Hematopoietic multipotent progenitor cell treated with erythropoietin and hydrocortisone succinate and interleukin-3 and kit ligand, for 6 days (in vitro differentiated cells): ENCODE measurements at regions not wholly inside any gene's neighbourhood (a gene's known extent, or its start where the extent isn't known, plus 50 kb on each side); places are given as distances from the start of the nearest gene placed in this dataset.

Source experiments
- DNase-seq: peaks from one replicate; pipeline ENCODE4 v3.0.0-alpha.2; 2015

- no peak for DNase-seq
Measured at GRCh38 chr9:96183751-96184150, 118.2 kb downstream of the HSD17B3 start.

DNA sequence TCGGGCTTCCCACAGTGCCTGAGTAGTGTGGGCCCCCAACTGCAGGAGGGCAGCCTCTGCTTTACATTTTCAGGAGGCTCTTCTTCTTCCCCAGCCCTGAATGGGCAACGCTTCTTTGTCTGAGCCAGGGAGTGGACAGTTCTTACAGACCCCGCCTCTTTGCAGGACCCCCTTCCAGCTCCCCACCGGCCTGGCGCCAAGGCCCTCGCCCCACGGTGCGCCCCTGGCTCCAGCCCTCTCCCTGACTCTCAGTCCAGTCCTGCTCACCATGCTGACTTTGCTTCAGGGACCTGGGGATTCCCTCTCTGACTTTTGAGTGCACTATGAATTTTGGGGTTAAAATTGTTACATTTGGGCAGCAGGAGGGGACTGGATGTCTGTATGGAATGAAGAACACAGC, 123.8 kb downstream of the HSD17B3 start:
- DNase-seq: no peak

GRCh38 chr9:96177719-96178028, 124.3 kb downstream of the HSD17B3 start:
- DNase-seq: no peak

- no peak for DNase-seq
Measured at GRCh38 chr9:96177005-96177718, 124.8 kb downstream of the HSD17B3 start.

GRCh38 chr9:96175796-96176195, 126.2 kb downstream of the HSD17B3 start:
- no peak for DNase-seq

- no peak for DNase-seq
Measured at GRCh38 chr9:96175001-96175400, 127.0 kb downstream of the HSD17B3 start.

- no peak for DNase-seq
Measured at GRCh38 chr9:96174371-96174770, 127.6 kb downstream of the HSD17B3 start.

- no peak for DNase-seq
Measured at GRCh38 chr9:96173640-96174039, 128.3 kb downstream of the HSD17B3 start.

DNA sequence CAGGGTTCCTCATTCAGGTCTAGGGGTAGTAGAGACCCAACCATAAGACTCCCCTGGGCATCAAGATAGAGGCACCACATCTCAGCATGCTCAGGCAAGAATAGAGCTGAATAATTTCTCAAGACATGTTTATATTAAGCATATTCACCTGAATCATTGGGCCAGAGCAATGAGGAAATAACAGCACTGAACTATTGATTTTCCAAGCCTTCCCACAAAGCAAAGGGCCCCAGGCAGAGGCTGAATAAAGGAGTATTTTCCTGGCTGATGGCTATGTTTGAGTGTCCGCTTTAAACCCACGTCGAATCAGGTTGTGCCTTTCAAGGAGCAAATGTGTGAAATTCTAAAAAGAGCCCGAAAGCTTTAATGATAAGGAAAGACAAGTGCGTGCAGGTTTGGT, 129.2 kb downstream of the HSD17B3 start:
- DNase-seq: no peak

GRCh38 chr9:96171728-96172127, 130.2 kb downstream of the HSD17B3 start:
- no peak for DNase-seq

GRCh38 chr9:96169901-96170300, 132.1 kb downstream of the HSD17B3 start:
- no peak for DNase-seq

- no peak for DNase-seq
Measured at GRCh38 chr9:96169484-96169883, 132.5 kb downstream of the HSD17B3 start.

- no peak for DNase-seq
Measured at GRCh38 chr9:96168882-96169281, 133.1 kb downstream of the HSD17B3 start.

DNA sequence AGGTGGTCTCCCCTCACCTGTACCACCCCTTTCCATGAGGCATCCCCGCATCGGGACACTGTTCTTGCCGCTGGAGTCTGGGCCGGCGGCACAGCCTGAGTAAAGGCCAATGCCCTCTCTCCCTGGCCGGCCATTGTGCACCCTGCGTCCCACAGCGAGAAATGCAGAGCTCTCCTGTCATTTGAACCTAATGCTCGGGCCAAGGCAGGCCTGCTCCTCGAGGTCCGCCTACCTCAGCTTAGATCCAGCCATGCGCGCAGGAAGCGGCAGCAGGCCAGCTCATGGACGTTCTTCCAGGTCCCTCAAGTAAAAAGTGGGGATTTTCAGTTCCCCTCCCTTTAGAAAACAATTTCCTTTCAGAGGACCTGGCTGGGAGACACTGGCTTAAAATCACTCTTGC, 135.0 kb downstream of the HSD17B3 start:
- DNase-seq: no peak

GRCh38 chr9:96164268-96164683, 137.7 kb downstream of the HSD17B3 start:
- DNase-seq: no peak

- no peak for DNase-seq
Measured at GRCh38 chr9:96163712-96164111, 138.3 kb downstream of the HSD17B3 start.

DNA sequence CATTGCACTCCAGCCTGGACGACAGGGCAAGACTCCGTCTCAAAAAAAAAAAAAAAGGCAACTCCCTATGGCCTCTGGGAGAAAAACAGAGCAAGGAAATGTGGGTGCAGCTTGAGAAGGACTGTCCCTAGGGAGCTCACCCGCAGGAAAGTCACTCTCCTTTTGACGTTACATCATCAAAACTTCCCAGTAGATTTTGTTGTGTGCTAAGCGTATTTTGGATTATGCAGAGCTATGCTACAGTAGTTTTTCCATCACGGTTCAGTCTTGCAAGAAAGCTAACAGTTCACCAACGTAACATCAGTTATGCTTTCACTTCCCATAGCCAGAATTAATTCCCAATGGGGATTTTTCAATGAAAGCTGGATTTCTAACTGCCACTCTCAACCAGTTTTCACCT, 138.8 kb downstream of the HSD17B3 start:
- no peak for DNase-seq

DNA sequence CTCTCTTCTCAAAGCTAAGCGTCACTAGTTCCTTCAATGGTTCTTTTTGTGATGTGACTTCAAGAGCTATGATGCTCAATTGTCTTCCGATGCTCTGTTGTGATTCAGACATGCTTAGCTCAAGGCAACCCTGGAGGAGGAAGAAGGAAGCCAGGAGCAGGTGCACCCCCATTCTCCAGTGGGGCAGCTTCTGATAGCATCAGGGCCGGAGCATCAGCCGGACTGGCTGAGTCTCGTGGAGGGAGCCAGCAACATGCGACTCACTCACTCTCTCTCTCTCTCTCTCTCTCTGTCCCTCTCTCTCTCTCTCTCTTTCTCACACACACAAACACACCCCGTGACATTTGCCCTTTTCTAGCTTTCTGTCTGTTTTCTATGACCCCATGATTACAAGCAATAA, 140.2 kb downstream of the HSD17B3 start:
- no peak for DNase-seq

- DNase-seq: no peak
Measured at GRCh38 chr9:96160866-96161265, 141.1 kb downstream of the HSD17B3 start.

GRCh38 chr9:96160168-96160567, 141.8 kb downstream of the HSD17B3 start:
- DNase-seq: no peak

DNA sequence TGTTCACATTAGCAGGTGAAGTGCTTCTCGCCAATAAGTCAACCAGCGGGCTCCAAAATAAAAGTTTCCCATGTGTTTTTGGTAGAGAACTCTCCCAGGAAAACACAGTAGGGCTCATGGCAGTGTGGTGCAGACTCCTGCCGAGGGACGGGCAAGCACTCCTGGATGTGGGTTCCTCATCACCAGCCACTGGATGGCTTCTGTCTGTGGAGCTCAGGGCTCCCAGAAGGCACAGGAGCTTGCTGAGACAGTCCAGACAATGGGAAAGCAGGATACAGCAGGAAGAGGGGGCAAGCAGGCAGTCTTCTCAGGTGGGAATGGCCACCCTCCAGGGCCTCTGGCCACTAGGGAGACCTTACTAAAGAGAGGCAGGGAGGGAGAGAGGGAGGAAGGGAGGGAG, 142.4 kb downstream of the HSD17B3 start:
- DNase-seq: no peak

DNA sequence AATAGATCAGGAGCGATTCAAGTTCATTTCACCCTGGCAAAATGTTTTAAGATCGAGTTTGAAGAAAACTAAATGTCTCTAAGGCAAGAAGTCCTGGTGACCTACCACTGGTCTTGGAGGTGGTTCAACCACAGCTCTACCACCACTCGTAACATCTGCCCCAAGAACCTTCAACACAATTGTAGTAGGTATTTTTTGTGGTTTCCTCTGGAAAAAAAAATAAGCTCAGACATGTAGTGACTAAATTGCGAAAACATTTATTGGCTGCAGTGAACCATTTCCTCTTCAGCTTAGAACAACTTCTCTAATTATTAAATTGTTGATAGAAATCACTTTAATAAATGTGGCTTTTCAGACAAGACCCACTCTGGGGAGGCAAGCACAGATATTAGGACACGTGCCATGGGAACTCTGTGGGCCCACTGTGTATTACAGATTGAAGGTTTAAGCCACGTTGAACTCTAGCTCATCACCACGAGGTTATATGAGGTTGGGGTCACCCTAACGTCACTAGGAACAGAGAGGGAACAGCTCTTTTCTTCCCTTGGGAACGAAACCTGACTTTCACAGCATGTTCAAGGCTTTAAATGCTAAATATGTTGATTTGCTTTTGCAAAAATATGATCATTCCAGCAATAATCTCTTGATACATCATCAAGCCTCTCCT, 142.9 kb downstream of the HSD17B3 start:
- DNase-seq: peak; percentile 13

DNA sequence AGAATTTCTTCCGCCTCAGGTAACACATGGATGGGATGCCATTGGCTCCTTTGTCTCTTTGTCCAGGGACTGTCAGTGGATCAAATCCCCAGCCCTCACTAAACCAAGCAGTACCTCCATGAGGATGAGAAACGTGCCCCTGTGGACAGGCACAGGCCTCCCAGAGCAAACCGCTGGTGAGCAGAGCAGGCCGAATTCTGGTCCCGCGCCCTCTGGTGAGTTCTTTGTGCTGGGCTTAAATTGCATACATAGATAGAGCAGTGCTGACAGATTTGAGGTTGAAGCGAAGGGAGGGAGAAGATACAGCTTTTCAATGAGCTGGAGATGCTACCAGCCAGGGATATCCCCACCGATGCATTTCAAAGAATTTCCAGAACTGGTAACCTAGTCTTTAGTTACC, 143.8 kb downstream of the HSD17B3 start:
- DNase-seq: no peak

GRCh38 chr9:96157675-96158074, 144.3 kb downstream of the HSD17B3 start:
- no peak for DNase-seq
